MM.1S (cell line): ENCODE measurements at regions not wholly inside any gene's neighbourhood (a gene's known extent, or its start where the extent isn't known, plus 50 kb on each side); places are given as distances from the start of the nearest gene placed in this dataset.
"Not testable (repeated sequence)": the region's sequence is repeated elsewhere in the genome, so short reads cannot be mapped to it uniquely, and the experiment has no call there.

Source experiments
- EZH2 ChIP-seq: fragments of 300-600 bp; sonication (generic); optimal IDR thresholded peaks from 2 replicates; pipeline ENCODE3; 2017; ENCODE audit warnings: low read depth, mild to moderate bottlenecking, antibody characterized with exemption, low read length, mixed read lengths
- TF ChIP-seq, protein P1 (sequence below): fragments of 300-600 bp; sonication (generic); IDR thresholded peaks from 2 replicates; pipeline ENCODE4 v1.5.1; 2016; ENCODE audit warnings: antibody characterized with exemption, low read length, mixed read lengths

DNA sequence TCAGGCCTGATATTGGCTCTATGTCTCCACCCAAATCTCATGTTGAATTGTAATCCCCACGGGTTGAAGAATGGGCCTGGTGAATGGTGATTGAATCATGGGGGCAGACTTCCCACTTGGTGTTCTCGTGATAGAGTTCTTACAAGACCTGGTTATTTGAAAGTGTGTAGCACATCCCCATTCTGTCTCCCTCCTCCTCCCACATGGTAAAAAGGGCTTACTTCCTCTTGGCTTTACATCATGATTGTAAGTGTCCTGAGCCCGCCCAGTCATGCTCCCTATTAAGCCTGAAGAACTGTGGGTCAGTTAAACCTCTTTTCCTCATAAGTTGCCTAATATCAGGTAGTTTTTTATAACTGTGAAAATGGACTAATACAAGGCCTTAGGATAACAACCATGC is 158.8 kb upstream of the ZNG1F start:
- TF ChIP-seq, protein P1, sequence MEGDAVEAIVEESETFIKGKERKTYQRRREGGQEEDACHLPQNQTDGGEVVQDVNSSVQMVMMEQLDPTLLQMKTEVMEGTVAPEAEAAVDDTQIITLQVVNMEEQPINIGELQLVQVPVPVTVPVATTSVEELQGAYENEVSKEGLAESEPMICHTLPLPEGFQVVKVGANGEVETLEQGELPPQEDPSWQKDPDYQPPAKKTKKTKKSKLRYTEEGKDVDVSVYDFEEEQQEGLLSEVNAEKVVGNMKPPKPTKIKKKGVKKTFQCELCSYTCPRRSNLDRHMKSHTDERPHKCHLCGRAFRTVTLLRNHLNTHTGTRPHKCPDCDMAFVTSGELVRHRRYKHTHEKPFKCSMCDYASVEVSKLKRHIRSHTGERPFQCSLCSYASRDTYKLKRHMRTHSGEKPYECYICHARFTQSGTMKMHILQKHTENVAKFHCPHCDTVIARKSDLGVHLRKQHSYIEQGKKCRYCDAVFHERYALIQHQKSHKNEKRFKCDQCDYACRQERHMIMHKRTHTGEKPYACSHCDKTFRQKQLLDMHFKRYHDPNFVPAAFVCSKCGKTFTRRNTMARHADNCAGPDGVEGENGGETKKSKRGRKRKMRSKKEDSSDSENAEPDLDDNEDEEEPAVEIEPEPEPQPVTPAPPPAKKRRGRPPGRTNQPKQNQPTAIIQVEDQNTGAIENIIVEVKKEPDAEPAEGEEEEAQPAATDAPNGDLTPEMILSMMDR: not testable (repeated sequence)
- TF ChIP-seq EZH2: not testable (repeated sequence)
